Peyer's patch (tissue), 4 donors: ENCODE measurements at regions not wholly inside any gene's neighbourhood (a gene's known extent, or its start where the extent isn't known, plus 50 kb on each side); places are given as distances from the start of the nearest gene placed in this dataset.

Experiments
- DNase-seq, 3 donors: peaks; one replicate each; pipeline ENCODE4 v3.0.0-alpha.2; 2017 to 2019
- H3K27ac ChIP-seq, 4 donors: fragments of 200-600 bp; sonication (generic); one replicate each; pipeline ENCODE4 v1.5.1; 2016 to 2019
- H3K27me3 ChIP-seq, 2 donors: fragments of 200-600 bp; sonication (generic); one replicate each; pipeline ENCODE4 v1.5.1; 2019
- H3K36me3 ChIP-seq, 3 donors: fragments of 200-600 bp; sonication (generic); one replicate each; pipeline ENCODE4 v1.5.1; 2016 to 2019
- H3K4me1 ChIP-seq, 4 donors: fragments of 200-600 bp; sonication (generic); one replicate each; pipeline ENCODE4 v1.5.1; 2016 to 2019
- H3K4me3 ChIP-seq, 4 donors: fragments of 200-600 bp; sonication (generic); 1 replicate in 3 of 4; 2 replicates in 1 of 4; pipeline ENCODE4 v1.5.1; 2016 to 2019; ENCODE audit warnings: mild to moderate bottlenecking in 1 of 4
- H3K9me3 ChIP-seq, 4 donors: fragments of 200-600 bp; sonication (generic); one replicate each; pipeline ENCODE4 v1.5.1; 2016 to 2019; ENCODE audit warnings: mild to moderate bottlenecking in 1 of 4
- POLR2A ChIP-seq, 2 donors: fragments of 450-650 bp; IDR thresholded peaks; one replicate each; pipeline ENCODE4 v1.5.1; 2017; ENCODE audit warnings: antibody characterized with exemption in 2 of 2, mild to moderate bottlenecking in 2 of 2, moderate library complexity in 2 of 2
- TF ChIP-seq, protein P1 (sequence below), 6 experiments: fragments of 450-650 bp in 4 of 6; fragments of 200-600 bp in 2 of 6; sonication (generic) in 1 of 6; IDR thresholded peaks; one replicate each; pipeline ENCODE4 v1.5.1; 2017 to 2019; ENCODE audit warnings: antibody characterized with exemption in 6 of 6, mild to moderate bottlenecking in 3 of 6, moderate library complexity in 1 of 6

DNA sequence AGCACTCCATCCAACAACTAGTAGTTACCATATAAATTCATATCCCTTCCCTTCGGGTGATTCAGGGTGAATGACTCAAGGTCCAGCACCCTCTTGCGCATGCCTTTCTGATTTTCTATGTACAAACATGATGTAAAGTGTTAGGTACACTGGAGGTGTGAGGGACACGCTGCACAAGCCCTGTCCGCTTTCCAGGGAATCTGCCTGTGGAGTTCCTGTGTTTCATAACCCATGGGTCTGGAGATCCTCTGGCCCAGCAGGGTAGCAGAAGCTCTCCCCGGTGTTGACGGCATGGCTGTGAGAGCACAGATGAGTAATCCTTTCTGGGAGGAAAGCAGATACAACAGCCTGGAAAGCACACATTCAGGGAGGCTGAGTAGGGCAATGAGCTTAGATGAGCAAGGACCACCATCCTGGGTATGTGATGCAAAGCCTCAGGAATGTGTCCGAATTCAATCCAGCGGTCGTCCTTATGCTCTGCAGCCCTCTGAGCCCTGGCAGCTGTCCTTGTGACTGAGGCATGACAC, 142.9 kb upstream of the TP63 start:
- Histone ChIP-seq H3K36me3 (no peaks in the 10 kb centered on the region), H3K27ac (no peak overlapping the region), H3K4me1 (no peaks in the 10 kb centered on the region), H3K27me3 (no peaks in the 10 kb centered on the region), H3K4me3 (no peak overlapping the region), H3K9me3 (no peaks in the 10 kb centered on the region)
- no peak for DNase-seq
- TF ChIP-seq POLR2A (IDR thresholded peaks at IDR 0.05), result no peak
- TF ChIP-seq, protein P1, sequence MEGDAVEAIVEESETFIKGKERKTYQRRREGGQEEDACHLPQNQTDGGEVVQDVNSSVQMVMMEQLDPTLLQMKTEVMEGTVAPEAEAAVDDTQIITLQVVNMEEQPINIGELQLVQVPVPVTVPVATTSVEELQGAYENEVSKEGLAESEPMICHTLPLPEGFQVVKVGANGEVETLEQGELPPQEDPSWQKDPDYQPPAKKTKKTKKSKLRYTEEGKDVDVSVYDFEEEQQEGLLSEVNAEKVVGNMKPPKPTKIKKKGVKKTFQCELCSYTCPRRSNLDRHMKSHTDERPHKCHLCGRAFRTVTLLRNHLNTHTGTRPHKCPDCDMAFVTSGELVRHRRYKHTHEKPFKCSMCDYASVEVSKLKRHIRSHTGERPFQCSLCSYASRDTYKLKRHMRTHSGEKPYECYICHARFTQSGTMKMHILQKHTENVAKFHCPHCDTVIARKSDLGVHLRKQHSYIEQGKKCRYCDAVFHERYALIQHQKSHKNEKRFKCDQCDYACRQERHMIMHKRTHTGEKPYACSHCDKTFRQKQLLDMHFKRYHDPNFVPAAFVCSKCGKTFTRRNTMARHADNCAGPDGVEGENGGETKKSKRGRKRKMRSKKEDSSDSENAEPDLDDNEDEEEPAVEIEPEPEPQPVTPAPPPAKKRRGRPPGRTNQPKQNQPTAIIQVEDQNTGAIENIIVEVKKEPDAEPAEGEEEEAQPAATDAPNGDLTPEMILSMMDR (IDR thresholded peaks at IDR 0.05), result no peak

DNA sequence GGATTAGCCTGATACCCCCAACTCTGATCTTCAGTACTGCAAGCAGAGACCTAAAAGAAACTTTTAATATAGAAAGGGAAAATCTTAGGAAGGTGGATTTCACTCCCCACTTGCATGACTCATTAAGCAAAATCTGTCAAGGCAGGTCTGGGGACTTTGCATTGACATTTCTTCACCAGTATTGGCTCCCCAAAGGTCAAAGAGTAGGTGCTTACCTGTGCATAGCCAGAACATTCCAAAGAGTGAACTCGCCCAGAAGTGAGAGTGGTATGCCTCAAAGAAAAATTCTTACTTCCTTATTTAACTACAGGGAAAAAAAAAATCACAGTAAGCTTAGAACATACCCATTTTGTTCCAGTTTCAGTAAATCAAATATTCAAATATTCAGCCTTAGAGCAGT, 140.9 kb upstream of the TP63 start:
- no peaks in the 10 kb centered on the region for H3K9me3 ChIP-seq
- no peak for DNase-seq
- TF ChIP-seq POLR2A (IDR thresholded peaks at IDR 0.05), result no peak
- TF ChIP-seq, protein P1 (IDR thresholded peaks at IDR 0.05), result no peak
- no peak overlapping the region for H3K27ac ChIP-seq
- H3K4me3 ChIP-seq, result no peak overlapping the region
- H3K36me3 ChIP-seq, result no peaks in the 10 kb centered on the region
- no peaks in the 10 kb centered on the region for H3K4me1 ChIP-seq
- H3K27me3 ChIP-seq, result no peaks in the 10 kb centered on the region

DNA sequence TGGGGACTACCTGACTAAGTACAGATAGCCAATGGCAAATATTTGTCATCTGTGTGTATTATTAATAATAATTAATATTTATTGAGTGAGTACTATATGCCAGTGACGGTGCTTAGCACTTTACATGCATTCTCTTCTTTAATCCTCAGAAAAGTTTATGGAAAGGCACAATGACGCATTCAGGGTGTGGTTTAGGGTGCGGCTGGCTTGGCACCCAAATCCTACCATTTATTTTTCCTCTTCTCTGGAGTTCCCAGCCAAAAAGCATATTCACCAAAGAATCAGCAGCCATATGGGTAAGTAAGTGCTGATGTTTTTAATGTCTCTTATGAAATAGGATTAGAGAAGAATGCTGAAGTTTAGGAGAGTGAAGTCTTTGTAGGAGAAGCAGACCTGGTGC, 140.4 kb upstream of the TP63 start:
- H3K27me3 ChIP-seq, result no peaks in the 10 kb centered on the region
- no peak for DNase-seq
- TF ChIP-seq POLR2A (IDR thresholded peaks at IDR 0.05), result no peak
- TF ChIP-seq, protein P1 (IDR thresholded peaks at IDR 0.05), result no peak
- H3K4me1 ChIP-seq, result no peaks in the 10 kb centered on the region
- no peak overlapping the region for H3K4me3 ChIP-seq
- H3K9me3 ChIP-seq, result no peaks in the 10 kb centered on the region
- H3K27ac ChIP-seq, result no peak overlapping the region
- H3K36me3 ChIP-seq, result no peaks in the 10 kb centered on the region

DNA sequence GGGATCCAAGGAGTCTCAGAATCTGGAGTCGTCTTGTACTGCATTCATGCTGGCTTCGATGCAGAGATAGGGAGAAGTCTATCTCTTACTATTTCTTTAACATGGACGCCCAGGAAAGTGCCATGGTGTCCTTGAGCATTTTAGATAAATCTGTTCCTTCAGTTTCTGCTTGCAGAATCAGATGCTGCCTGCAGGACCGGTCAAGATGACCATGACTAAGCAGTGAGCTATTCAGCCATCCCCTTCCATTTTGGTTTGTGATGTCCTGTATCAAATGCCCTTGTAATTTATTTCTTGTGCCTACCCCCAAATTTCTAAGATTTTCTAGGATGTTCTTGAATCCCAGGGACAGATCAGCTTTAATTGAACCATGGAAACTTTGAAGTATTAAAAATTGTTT, 139.4 kb upstream of the TP63 start:
- H3K4me1 ChIP-seq, result no peaks in the 10 kb centered on the region
- H3K27ac ChIP-seq, result no peak overlapping the region
- H3K9me3 ChIP-seq, result no peaks in the 10 kb centered on the region
- TF ChIP-seq POLR2A (IDR thresholded peaks at IDR 0.05), result no peak
- TF ChIP-seq, protein P1 (IDR thresholded peaks at IDR 0.05), result no peak
- no peak overlapping the region for H3K4me3 ChIP-seq
- no peak for DNase-seq
- no peaks in the 10 kb centered on the region for H3K27me3 ChIP-seq
- no peaks in the 10 kb centered on the region for H3K36me3 ChIP-seq

DNA sequence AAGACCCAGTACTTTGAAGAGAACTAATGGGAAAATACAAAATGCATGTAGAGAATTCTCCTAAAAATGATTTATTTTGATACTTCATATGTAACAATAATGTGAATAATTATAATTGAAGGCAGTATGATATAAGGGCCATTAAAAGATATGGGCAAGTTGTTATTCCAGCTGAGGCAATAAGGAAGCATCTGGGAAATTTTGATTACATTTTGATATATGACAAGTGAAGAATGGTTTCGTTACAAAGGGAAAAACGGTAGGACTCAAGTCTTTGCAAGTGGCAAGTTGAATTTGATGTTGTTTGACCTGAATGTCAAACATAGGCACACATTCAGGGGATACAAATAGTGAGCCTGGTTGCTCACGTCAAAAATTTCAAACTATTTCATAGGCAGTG, 137.9 kb upstream of the TP63 start:
- Histone ChIP-seq H3K4me1 (no peaks in the 10 kb centered on the region), H3K27me3 (no peaks in the 10 kb centered on the region), H3K4me3 (no peak overlapping the region), H3K27ac (no peak overlapping the region), H3K36me3 (no peaks in the 10 kb centered on the region), H3K9me3 (no peaks in the 10 kb centered on the region)
- no peak for DNase-seq
- TF ChIP-seq, protein P1 (IDR thresholded peaks at IDR 0.05), result no peak
- no peak for TF ChIP-seq POLR2A (IDR thresholded peaks at IDR 0.05)

DNA sequence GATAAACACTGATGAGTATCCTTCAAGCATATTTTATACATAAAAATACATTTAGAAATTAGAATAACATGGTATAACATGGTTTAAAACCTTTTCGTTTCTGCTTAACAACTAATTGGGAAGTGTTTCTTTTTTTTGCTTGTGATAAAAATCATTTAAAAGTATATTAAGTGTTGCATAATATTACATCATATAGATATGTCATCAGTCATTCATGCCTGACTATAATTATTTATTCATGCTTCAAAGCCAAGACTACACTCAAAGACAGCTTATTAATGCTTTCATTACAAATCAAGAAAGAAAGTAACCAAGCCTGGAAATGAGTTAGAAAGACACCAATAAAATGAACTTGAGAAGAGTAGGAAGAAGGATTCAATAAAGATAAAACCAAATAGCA, 136.6 kb upstream of the TP63 start:
- Histone ChIP-seq H3K4me3 (no peak overlapping the region), H3K4me1 (no peaks in the 10 kb centered on the region), H3K36me3 (no peaks in the 10 kb centered on the region), H3K27me3 (no peaks in the 10 kb centered on the region), H3K9me3 (no peaks in the 10 kb centered on the region), H3K27ac (no peak overlapping the region)
- no peak for DNase-seq
- TF ChIP-seq POLR2A (IDR thresholded peaks at IDR 0.05), result no peak
- TF ChIP-seq, protein P1 (IDR thresholded peaks at IDR 0.05), result no peak
